ENCODE measurements at regions not wholly inside any gene's neighbourhood (a gene's known extent, or its start where the extent isn't known, plus 50 kb on each side); places are given as distances from the start of the nearest gene placed in this dataset.
A peak's percentile ranks its signal among the peaks of the same experiment; 100 is the strongest.

DNA sequence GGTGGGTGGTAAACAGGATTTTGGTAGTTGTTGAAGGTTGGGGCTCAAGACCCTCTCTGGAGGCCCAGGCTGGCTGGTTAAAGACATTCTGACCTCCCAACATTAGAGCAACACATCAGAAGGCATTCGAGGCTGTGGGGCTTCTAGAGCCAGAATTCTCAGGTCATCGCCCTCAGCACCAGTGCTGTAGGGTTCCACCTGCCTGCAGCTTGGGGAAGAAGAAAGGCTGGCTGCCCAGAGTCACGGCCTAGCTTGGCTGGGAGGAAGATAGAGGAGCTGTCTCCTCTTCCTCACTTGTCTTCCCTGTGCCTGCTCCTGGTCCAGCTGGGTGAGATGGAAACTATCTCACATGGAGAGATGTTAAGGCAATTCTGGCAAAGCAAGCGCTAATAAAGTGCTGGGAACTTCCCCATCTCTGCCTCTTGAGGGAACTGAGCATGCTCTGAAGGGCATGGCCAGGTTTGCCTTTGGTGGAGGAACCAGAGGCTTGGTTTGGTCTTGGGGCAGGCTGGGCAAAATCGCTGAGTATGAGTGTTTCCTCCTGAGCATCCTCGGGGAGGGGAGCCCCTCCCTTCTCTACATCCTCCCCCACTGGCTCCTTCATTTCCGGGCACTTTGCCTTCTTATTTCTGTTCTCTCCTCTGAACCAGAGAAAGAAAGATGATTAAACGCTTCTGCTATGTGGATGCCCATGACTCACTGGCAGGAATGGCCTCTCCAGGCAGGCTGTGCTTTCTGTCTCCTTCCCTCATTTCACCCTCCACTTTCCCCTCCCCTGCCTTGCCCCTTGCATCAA lies 509.0 kb upstream of the PODXL start:
- no peaks in the 10 kb centered on the region for H3K9me3 ChIP-seq
- H3K4me1 ChIP-seq, result no peaks in the 10 kb centered on the region
- H3K27me3 ChIP-seq, result no peaks in the 10 kb centered on the region
- no peak overlapping the region for H3K4me3 ChIP-seq
- H3K27ac ChIP-seq, result peak overlapping the region; percentile 40
- intact Hi-C loops (cut with DNase I), result no loop called here
- H3K36me3 ChIP-seq, result no peaks in the 10 kb centered on the region
- TF ChIP-seq, protein P1, sequence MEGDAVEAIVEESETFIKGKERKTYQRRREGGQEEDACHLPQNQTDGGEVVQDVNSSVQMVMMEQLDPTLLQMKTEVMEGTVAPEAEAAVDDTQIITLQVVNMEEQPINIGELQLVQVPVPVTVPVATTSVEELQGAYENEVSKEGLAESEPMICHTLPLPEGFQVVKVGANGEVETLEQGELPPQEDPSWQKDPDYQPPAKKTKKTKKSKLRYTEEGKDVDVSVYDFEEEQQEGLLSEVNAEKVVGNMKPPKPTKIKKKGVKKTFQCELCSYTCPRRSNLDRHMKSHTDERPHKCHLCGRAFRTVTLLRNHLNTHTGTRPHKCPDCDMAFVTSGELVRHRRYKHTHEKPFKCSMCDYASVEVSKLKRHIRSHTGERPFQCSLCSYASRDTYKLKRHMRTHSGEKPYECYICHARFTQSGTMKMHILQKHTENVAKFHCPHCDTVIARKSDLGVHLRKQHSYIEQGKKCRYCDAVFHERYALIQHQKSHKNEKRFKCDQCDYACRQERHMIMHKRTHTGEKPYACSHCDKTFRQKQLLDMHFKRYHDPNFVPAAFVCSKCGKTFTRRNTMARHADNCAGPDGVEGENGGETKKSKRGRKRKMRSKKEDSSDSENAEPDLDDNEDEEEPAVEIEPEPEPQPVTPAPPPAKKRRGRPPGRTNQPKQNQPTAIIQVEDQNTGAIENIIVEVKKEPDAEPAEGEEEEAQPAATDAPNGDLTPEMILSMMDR (IDR thresholded peaks at IDR 0.05), result no peak
- no peak overlapping the region for H3K9ac ChIP-seq (ENCODE audit: low read depth in 2 of 2, low read length in 2 of 2)
- peak; percentile 37 for DNase-seq

- H3K4me3 ChIP-seq, result no peak overlapping the region
- no peak overlapping the region for H3K9ac ChIP-seq (ENCODE audit: low read depth in 2 of 2, low read length in 2 of 2)
- H3K36me3 ChIP-seq, result no peaks in the 10 kb centered on the region
- H3K27ac ChIP-seq, result no peak overlapping the region
- no peaks in the 10 kb centered on the region for H3K4me1 ChIP-seq
- TF ChIP-seq, protein P1 (IDR thresholded peaks at IDR 0.05), result no peak
- intact Hi-C loops (cut with DNase I), result no loop called here
- no peaks in the 10 kb centered on the region for H3K27me3 ChIP-seq
- H3K9me3 ChIP-seq, result no peaks in the 10 kb centered on the region
- no peak for DNase-seq
Observed at GRCh38 chr7:132063800-132064199, 507.4 kb upstream of the PODXL start.

DNA sequence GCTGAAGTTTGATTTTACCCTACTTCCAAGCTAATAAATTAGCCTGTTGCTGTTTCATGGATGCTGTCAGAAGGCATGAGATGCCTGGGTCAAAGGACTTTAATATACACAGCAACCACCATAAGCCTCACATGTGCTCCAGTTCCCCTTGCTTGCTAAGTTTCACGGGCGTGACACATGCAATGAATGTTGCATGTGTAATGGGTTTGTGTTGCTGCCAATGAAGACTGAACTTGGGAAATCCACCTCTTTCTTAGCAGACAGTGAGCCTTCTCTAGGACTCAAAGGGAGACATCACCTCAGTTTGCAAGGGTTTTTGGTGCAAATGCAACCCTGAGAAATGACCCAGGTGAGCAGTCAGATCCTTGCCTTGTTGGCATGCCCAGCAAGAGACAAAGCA lies 505.5 kb upstream of the PODXL start:
- intact Hi-C loops (cut with DNase I), result no loop called here
- TF ChIP-seq, protein P1 (IDR thresholded peaks at IDR 0.05), result no peak
- Histone ChIP-seq H3K4me3 (no peak overlapping the region), H3K9me3 (no peaks in the 10 kb centered on the region), H3K36me3 (no peaks in the 10 kb centered on the region), H3K4me1 (no peaks in the 10 kb centered on the region), H3K27me3 (no peaks in the 10 kb centered on the region), H3K27ac (no peak overlapping the region), H3K9ac (ENCODE audit: low read depth in 2 of 2, low read length in 2 of 2) (no peak overlapping the region)
- no peak for DNase-seq

DNA sequence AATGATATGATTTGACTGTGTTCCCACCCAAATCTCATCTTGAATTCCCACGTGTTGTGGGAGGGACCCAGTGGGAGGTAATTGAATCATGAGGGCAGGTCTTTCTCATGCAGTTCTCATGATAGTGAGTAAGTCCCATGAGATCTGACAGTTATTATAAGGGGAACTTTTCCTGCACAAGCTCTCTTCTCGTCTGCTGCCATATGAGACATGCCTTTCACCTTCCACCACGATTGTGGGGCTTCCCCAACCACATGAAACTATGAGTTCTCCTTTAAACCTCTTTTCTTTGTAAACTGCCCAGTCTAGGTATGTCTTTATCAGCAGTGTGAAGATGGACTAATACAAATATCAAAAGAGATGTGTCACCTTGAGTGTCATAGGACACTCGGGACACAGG lies 502.7 kb upstream of the PODXL start:
- no peaks in the 10 kb centered on the region for H3K27me3 ChIP-seq
- intact Hi-C loops (cut with DNase I), result no loop called here
- no peak overlapping the region for H3K9ac ChIP-seq (ENCODE audit: low read depth in 2 of 2, low read length in 2 of 2)
- H3K27ac ChIP-seq, result no peak overlapping the region
- TF ChIP-seq, protein P1 (IDR thresholded peaks at IDR 0.05), result no peak
- DNase-seq, result no peak
- no peaks in the 10 kb centered on the region for H3K36me3 ChIP-seq
- H3K4me1 ChIP-seq, result no peaks in the 10 kb centered on the region
- no peak overlapping the region for H3K4me3 ChIP-seq
- no peaks in the 10 kb centered on the region for H3K9me3 ChIP-seq

DNA sequence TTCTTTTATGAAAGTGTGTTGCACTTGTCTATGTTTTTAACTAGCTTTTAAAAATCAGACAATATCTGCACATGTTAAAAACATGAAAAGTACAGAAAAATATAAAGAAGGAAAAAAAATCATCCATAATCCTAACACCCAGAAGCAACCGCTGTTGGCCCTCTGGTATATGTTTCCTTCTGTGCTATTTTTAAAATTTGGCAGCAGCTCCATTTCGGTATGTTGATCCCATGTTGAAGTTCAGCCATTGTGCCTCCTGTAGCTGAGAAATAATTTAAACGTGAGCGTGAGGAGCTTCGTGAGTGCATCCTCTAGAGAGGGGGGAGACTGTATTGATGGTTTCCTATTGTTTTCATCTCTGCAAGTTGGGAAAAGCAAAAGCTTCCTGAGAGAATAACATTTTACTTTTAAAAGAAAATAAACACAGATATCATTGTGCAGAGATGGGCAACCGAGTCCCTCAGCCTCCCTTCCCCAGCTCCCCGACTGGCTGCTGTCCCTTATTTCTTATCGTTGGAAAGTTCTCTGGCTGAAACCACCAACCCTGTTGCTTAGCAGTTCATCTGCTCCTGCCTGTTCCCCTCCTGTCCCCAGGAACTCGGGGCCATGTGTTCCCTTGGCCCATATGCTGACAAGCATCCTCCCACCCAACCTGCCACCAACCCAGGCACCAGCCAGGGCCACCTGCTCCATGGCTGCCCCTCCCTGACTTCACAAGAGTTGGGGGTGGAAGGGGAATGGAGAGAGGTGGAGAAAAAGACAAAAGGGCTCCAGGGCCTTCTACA lies 499.1 kb upstream of the PODXL start:
- intact Hi-C loops (cut with DNase I), result no loop called here
- Histone ChIP-seq H3K27me3 (no peaks in the 10 kb centered on the region), H3K27ac (no peak overlapping the region), H3K9ac (ENCODE audit: low read depth in 2 of 2, low read length in 2 of 2) (no peak overlapping the region), H3K4me3 (no peak overlapping the region), H3K9me3 (no peaks in the 10 kb centered on the region), H3K4me1 (no peaks in the 10 kb centered on the region), H3K36me3 (no peaks in the 10 kb centered on the region)
- no peak for DNase-seq
- TF ChIP-seq, protein P1 (IDR thresholded peaks at IDR 0.05), result no peak
